LNCaP clone FGC (cell line): ENCODE measurements at regions not wholly inside any gene's neighbourhood (a gene's known extent, or its start where the extent isn't known, plus 50 kb on each side); places are given as distances from the start of the nearest gene placed in this dataset.

Source experiments
- DNase-seq: peaks from one replicate; pipeline ENCODE4 v3.0.0-alpha.2; 2011; ENCODE audit warnings: low read depth
- H3K4me3 ChIP-seq: 2 replicates; pipeline ENCODE4 v1.5.1; 2011; ENCODE audit warnings: mild to moderate bottlenecking, low read depth, low read length, control low read depth
- CTCF ChIP-seq: IDR thresholded peaks from 2 replicates; pipeline ENCODE4 v1.5.1; 2012; ENCODE audit warnings: mild to moderate bottlenecking; ENCODE audit not compliant: control insufficient read depth, insufficient read depth; ENCODE audit errors: extremely low read depth

DNA sequence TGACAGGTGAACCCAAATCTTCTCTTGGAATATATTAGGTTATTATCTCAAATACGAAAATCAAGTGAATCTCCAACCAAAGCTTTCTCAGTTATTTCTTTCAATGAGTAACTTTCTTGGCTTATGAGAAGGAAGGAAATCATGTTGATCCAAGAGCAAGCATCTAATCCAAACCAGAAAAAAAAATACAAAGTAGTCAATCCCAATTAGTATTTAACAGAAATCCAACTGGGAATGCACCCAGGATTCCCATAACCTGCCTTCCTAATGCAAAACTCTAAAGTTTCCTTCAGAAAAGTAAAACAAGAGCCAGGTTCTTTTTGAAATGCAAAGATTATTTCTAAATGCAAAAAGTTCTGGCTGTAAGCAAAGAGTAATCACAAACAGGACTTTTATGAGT, 289.3 kb downstream of the SHOX2 start:
- DNase-seq = no peak
- TF ChIP-seq CTCF = no peak
- H3K4me3 ChIP-seq = no peak overlapping the region

DNA sequence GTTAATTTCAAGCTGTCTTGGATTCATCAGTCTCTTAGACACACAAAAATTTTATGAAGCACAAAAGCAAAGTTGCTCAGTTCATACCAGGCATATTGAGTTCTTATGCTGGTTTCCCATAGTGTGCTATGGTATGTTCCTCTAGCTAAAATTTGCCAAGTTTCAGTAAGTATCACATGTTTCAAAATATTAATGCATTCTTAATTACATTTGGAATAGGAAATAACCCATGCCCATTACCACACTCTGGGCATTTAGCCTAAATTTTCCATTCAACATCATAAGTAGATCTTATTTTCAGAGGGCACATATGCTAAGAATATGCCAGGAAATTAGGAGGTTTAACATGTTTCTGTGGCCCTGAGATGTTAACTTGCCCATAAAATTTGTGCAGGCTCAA, 289.9 kb downstream of the SHOX2 start:
- no peak for DNase-seq
- H3K4me3 ChIP-seq = no peak overlapping the region
- TF ChIP-seq CTCF = no peak

GRCh38 chr3:157815739-157816138, 290.5 kb downstream of the SHOX2 start:
- no peak for TF ChIP-seq CTCF
- no peak overlapping the region for H3K4me3 ChIP-seq
- DNase-seq = no peak

DNA sequence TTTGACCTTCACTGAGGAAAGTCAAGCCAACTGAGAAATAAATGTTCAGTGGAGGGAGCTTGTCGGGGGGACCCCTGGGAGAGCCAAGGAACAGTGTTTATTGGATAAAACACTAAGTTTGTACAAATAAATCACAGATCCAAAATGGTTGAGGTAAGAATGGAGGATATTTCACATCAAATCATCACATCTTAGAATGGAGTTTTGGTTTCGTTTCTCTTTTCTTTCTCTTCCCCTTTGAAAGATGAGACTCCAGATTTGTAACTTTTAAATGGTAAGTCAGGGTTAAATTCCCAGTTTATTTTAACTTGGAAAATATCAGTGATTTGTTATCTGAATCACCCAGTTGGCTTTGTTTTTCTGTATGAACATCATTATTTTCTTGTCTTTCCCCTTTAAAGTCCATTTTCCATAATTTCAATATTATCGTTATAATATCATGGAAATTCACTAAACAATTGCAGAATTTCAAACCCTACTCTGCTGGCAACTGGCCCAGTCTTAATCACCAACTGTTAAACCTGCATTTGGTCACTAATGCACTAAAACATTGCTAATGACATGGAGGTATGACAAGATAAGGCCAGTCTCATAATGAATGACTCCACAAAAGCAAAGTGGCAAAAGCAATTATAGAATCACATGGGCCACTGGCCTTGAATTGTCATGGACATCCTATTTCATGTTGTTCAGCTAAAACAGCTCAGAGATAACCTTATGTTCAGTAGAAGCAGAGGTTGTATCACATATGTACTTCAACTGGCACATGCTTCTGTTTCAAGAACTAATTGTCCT, 295.1 kb downstream of the SHOX2 start:
- TF ChIP-seq CTCF = no peak
- H3K4me3 ChIP-seq = no peak overlapping the region
- no peak for DNase-seq

DNA sequence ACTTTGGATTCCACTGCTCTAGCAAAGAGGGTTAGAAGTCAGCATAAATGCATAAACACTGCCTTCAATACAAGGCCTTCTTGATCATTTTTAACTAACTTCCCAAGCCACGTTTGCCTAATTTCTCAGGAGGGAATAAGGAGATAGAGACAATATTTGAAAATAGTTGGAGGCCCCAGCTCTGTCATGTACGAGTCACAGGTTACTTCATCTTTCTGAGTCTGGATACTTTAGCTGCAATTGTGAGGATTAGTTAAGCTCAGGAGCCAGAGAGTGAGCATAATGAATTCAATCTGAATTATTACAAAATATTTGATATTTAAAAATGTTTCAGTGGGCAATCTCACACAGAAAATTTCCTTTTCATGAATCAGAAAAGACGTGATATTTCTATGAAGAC, 298.9 kb downstream of the SHOX2 start:
- no peak for DNase-seq
- H3K4me3 ChIP-seq = no peak overlapping the region
- no peak for TF ChIP-seq CTCF

- DNase-seq = no peak
- TF ChIP-seq CTCF = no peak
- no peak overlapping the region for H3K4me3 ChIP-seq
Observed at GRCh38 chr3:157805538-157805937, 300.7 kb downstream of the SHOX2 start.

GRCh38 chr3:157794771-157795170, 291.6 kb upstream of the VEPH1 start:
- TF ChIP-seq CTCF = no peak
- no peak for DNase-seq
- H3K4me3 ChIP-seq = no peak overlapping the region
